ENCODE measurements at regions not wholly inside any gene's neighbourhood (a gene's known extent, or its start where the extent isn't known, plus 50 kb on each side); places are given as distances from the start of the nearest gene placed in this dataset.
"Not testable (repeated sequence)": the region's sequence is repeated elsewhere in the genome, so short reads cannot be mapped to it uniquely, and the experiment has no call there.

GRCh38 chr1:112825075-112825474 lies 109.9 kb upstream of the PPM1J start:
- not testable (repeated sequence) for TF ChIP-seq CTCF (conservative IDR thresholded peaks at IDR 0.05; ENCODE audit: low read length); EZH2phosphoT487 (IDR thresholded peaks at IDR 0.05; ENCODE audit: borderline replicate concordance, low read depth, low read length)
